ENCODE measurements at regions not wholly inside any gene's neighbourhood (a gene's known extent, or its start where the extent isn't known, plus 50 kb on each side); places are given as distances from the start of the nearest gene placed in this dataset.
"Not testable (repeated sequence)": the region's sequence is repeated elsewhere in the genome, so short reads cannot be mapped to it uniquely, and the experiment has no call there.

GRCh38 chr1:188769181-188769580, 1708.5 kb downstream of the BRINP3 start:
- H3K36me3 ChIP-seq: no peaks in the 10 kb centered on the region
- no peak for TF ChIP-seq POLR2A (IDR thresholded peaks at IDR 0.05)
- TF ChIP-seq, protein P1, sequence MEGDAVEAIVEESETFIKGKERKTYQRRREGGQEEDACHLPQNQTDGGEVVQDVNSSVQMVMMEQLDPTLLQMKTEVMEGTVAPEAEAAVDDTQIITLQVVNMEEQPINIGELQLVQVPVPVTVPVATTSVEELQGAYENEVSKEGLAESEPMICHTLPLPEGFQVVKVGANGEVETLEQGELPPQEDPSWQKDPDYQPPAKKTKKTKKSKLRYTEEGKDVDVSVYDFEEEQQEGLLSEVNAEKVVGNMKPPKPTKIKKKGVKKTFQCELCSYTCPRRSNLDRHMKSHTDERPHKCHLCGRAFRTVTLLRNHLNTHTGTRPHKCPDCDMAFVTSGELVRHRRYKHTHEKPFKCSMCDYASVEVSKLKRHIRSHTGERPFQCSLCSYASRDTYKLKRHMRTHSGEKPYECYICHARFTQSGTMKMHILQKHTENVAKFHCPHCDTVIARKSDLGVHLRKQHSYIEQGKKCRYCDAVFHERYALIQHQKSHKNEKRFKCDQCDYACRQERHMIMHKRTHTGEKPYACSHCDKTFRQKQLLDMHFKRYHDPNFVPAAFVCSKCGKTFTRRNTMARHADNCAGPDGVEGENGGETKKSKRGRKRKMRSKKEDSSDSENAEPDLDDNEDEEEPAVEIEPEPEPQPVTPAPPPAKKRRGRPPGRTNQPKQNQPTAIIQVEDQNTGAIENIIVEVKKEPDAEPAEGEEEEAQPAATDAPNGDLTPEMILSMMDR (IDR thresholded peaks at IDR 0.05): no peak
- intact Hi-C loops (cut with DNase I): no loop called here
- H3K4me1 ChIP-seq: no peaks in the 10 kb centered on the region
- H3K27me3 ChIP-seq: no peaks in the 10 kb centered on the region
- 74 to 100% methylated on average over 1 to 4 of the region's 11 CpGs for WGBS, 2 donors
- DNase-seq: no peak
- H3K27ac ChIP-seq: no peak overlapping the region
- H3K4me3 ChIP-seq: no peak overlapping the region
- peaks cover 0 to 9% (median 0%) of the 10 kb centered on the region in 3 donors for H3K9me3 ChIP-seq

- intact Hi-C loops (cut with DNase I): no loop called here
- no peak for DNase-seq
- 38 to 53% methylated on average over 1 of the region's 1 CpG for WGBS, 2 donors
- Histone ChIP-seq H3K4me3 (no peak overlapping the region), H3K9me3 (peaks cover 0 to 9% (median 0%) of the 10 kb centered on the region in 3 donors), H3K27me3 (no peaks in the 10 kb centered on the region), H3K4me1 (no peaks in the 10 kb centered on the region), H3K27ac (no peak overlapping the region), H3K36me3 (no peaks in the 10 kb centered on the region)
- TF ChIP-seq, protein P1 (IDR thresholded peaks at IDR 0.05): no peak
- no peak for TF ChIP-seq POLR2A (IDR thresholded peaks at IDR 0.05)
These were observed 1707.7 kb downstream of the BRINP3 start for GRCh38 chr1:188769936-188770335.

DNA sequence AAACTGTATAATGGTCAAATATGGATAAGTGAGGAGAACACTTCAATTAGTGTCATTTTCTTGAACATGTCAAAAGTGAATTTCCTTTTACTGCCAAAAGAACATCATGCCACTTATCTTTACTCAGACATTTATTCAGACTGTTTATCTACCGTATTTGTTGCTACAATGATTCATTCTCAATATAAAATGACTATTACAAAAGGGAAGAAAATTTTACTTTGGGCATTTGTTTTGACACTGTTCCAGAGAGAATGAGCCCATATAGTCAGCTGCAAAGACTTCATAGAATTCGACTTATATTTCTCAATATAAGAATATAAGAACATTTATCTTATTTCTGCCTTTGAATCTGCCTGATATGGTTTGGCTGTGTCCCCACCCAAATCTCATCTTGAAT, 1699.1 kb downstream of the BRINP3 start:
- no peaks in the 10 kb centered on the region for H3K4me1 ChIP-seq
- H3K27ac ChIP-seq: no peak overlapping the region
- H3K27me3 ChIP-seq: no peaks in the 10 kb centered on the region
- DNase-seq: no peak
- H3K9me3 ChIP-seq: peaks cover 0 to 5% (median 0%) of the 10 kb centered on the region in 3 donors
- TF ChIP-seq, protein P1 (IDR thresholded peaks at IDR 0.05): no peak
- TF ChIP-seq POLR2A (IDR thresholded peaks at IDR 0.05): no peak
- intact Hi-C loops (cut with DNase I): no loop called here
- no peak overlapping the region for H3K4me3 ChIP-seq
- no peaks in the 10 kb centered on the region for H3K36me3 ChIP-seq
- WGBS, 2 donors: 32 to 43% methylated on average over 2 of the region's 2 CpGs

GRCh38 chr1:188782220-188782841, 1695.3 kb downstream of the BRINP3 start:
- Histone ChIP-seq H3K36me3 (no peaks in the 10 kb centered on the region), H3K27ac (no peak overlapping the region), H3K4me1 (no peaks in the 10 kb centered on the region), H3K4me3 (no peak overlapping the region), H3K27me3 (no peaks in the 10 kb centered on the region), H3K9me3 (no peaks in the 10 kb centered on the region)
- WGBS, 2 donors: 43 to 50% methylated on average over 6 of the region's 6 CpGs
- DNase-seq: no peak
- intact Hi-C loops (cut with DNase I): no loop called here
- TF ChIP-seq POLR2A (IDR thresholded peaks at IDR 0.05): no peak
- TF ChIP-seq, protein P1 (IDR thresholded peaks at IDR 0.05): peak in 2 of 6 experiments; percentile 15 to 37

DNA sequence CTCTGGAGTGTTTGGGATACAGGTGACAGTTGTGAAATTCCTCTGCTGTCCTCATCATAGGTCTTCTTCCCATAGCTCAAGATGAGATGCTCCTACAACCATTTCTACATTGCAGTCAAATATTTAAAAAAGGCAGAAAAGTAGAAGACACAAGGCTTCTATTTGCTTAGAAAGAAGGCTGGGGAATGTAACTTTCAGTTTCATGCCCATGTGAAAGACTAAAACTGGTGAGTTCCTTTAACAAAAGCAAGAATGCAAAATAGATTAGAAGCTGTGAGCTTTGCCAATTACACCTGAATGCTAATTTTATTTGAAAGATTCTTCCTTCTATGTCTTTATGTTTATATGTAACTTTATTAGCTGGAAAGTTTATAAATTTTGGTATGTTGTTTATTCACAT, 1682.7 kb downstream of the BRINP3 start:
- intact Hi-C loops (cut with DNase I): no loop called here
- H3K27ac ChIP-seq: no peak overlapping the region
- no peaks in the 10 kb centered on the region for H3K9me3 ChIP-seq
- no peaks in the 10 kb centered on the region for H3K36me3 ChIP-seq
- H3K27me3 ChIP-seq: no peaks in the 10 kb centered on the region
- TF ChIP-seq POLR2A (IDR thresholded peaks at IDR 0.05): no peak
- H3K4me3 ChIP-seq: no peak overlapping the region
- no peaks in the 10 kb centered on the region for H3K4me1 ChIP-seq
- no peak for DNase-seq

DNA sequence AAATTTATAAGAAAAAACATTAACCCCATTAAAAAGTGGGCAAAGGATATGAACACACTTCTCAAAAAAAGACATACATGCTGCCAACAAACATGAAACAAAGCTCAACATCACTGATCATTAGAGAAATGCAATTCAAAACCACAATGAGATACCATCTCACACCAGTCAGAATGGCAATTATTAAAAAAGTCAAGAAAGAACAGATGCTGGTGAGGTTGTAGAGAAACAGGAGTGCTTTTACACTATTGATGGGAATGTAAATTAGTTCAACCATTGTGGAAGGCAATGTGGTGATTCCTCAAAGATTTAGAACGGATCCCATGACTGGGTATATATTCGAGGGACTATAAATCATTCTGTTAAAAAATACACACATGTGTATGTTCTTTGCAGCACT, 1665.5 kb downstream of the BRINP3 start:
- H3K27ac ChIP-seq; intact Hi-C loops (cut with DNase I); H3K36me3 ChIP-seq; H3K9me3 ChIP-seq; H3K4me1 ChIP-seq; H3K4me3 ChIP-seq; H3K27me3 ChIP-seq; DNase-seq: not testable (repeated sequence)
- 76 to 77% methylated on average over 2 of the region's 2 CpGs for WGBS, 2 donors

DNA sequence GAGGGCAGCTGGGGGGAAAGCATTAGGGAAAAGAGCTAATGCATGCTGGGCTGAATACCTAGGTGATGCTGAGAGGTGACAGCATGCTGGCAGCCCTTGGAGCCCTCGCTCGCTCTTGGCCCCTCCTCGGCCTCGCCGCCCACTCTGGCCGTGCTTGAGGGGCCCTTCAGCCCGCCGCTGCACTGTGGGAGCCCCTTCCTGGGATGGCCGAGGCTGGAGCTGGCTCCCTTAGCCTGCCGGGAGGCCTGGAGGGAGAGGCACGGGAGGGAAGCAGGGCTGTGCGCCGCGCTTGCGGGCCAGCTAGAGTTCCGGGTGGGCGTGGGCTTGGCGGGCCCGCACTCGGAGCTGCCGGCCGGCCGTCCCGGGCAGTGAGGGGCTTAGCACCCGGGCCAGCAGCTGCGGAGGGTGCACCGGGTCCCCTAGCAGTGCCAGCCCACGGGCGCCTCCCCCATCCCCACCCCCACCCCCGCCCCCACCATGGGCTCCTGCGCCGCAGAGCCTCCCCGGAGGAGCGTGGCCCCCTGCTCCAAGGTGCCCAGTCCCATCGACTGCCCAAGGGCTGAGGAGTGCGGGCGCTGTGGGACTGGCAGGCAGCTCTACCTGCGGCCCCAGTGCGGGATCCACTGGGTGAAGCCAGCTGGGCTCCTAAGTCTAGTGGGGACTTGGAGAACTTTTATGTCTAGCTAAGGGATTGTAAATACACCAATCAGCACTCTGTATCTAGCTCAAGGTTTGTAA, 1664.7 kb downstream of the BRINP3 start:
- H3K27ac ChIP-seq; H3K4me1 ChIP-seq; H3K36me3 ChIP-seq; H3K9me3 ChIP-seq; H3K4me3 ChIP-seq; intact Hi-C loops (cut with DNase I); H3K27me3 ChIP-seq; DNase-seq: not testable (repeated sequence)
- 100% methylated on average over 1 to 2 of the region's 39 CpGs for WGBS, 2 donors

Data from esophagus squamous epithelium (tissue), 5 donors.